ENCODE measurements at regions not wholly inside any gene's neighbourhood (a gene's known extent, or its start where the extent isn't known, plus 50 kb on each side); places are given as distances from the start of the nearest gene placed in this dataset.
A peak's percentile ranks its signal among the peaks of the same experiment; 100 is the strongest.
"Not testable (repeated sequence)": the region's sequence is repeated elsewhere in the genome, so short reads cannot be mapped to it uniquely, and the experiment has no call there.

DNA sequence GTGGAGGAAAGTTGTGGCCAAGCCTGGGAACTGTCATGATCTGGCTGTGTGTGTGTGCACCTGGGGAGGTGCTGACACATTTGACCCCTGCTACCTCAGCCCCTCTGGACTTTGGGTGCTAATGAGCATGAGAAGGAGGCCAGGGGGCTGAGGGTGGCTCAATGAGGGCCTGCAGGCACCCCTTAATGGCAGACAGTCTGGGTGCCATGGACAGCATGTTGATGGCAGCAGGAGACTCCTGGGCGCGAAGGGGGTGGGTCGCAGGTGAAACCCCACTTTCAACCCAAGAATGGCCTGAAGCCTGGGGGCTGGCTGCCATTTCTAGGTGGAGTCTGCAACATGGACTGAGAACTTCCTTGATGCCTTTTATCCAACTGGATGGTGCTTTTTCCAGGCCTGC, 216.4 kb upstream of the TRPC4 start:
- H3K27me3 Mint-ChIP-seq = no peaks in the 10 kb centered on the region
- Histone ChIP-seq H3K4me1 (ENCODE audit: insufficient read depth, low read length) (no peaks in the 10 kb centered on the region), H3K9me3 (ENCODE audit: low read length) (no peaks in the 10 kb centered on the region), H3K27me3 (ENCODE audit: insufficient read depth, low read length, poor library complexity, severe bottlenecking) (no peaks in the 10 kb centered on the region), H3K4me3 (ENCODE audit: low read length) (no peak overlapping the region), H3K36me3 (ENCODE audit: insufficient read depth, low read length) (no peaks in the 10 kb centered on the region), H3K27ac (ENCODE audit: low read depth, low read length) (no peak overlapping the region)
- no peak overlapping the region for H3K27ac Mint-ChIP-seq
- ChIA-PET POLR2A (no interaction called here), CTCF (no interaction called here)
- peaks cover 0 to 1% (median 0%) of the 10 kb centered on the region in 3 donors for H3K36me3 Mint-ChIP-seq
- H3K4me3 Mint-ChIP-seq = no peak overlapping the region
- DNase-seq = no peak
- peaks cover 30 to 37% (median 35%) of the 10 kb centered on the region in 5 donors for H3K9me3 Mint-ChIP-seq
- no peaks in the 10 kb centered on the region for H3K4me1 Mint-ChIP-seq

DNA sequence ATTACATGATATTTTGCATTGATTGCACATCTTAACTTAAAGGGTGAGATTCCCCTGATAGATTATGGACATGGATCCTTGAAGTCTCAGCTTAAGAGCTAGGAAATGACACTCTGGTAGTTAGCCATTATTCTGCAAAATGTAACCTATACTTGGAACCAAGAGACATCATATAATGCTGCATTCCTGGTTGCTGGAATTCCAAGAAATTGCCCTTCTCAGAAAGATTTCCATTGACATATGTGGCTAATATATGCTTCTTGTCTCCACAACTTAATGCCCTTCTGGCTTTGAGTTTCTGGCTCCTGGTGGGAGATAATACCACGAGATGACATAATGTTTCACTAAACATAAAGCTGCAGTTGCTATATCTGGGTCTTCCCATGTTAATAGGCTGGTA, 204.4 kb upstream of the TRPC4 start:
- Histone ChIP-seq H3K4me1 (ENCODE audit: insufficient read depth, low read length) (no peaks in the 10 kb centered on the region), H3K27me3 (ENCODE audit: insufficient read depth, low read length, poor library complexity, severe bottlenecking) (no peaks in the 10 kb centered on the region), H3K9me3 (ENCODE audit: low read length) (no peaks in the 10 kb centered on the region), H3K4me3 (ENCODE audit: low read length) (no peak overlapping the region), H3K27ac (ENCODE audit: low read depth, low read length) (no peak overlapping the region), H3K36me3 (ENCODE audit: insufficient read depth, low read length) (no peaks in the 10 kb centered on the region)
- Mint-ChIP-seq H3K4me3 (no peak overlapping the region), H3K27ac (no peak overlapping the region), H3K27me3 (no peaks in the 10 kb centered on the region), H3K4me1 (no peaks in the 10 kb centered on the region), H3K9me3 (peaks cover 10 to 21% (median 15%) of the 10 kb centered on the region in 5 donors), H3K36me3 (no peaks in the 10 kb centered on the region)
- no peak for DNase-seq
- CTCF ChIA-PET = no interaction called here
- POLR2A ChIA-PET = no interaction called here

GRCh38 chr13:38072696-38073095, 203.1 kb upstream of the TRPC4 start:
- H3K27me3 Mint-ChIP-seq = no peaks in the 10 kb centered on the region
- no peaks in the 10 kb centered on the region for H3K36me3 Mint-ChIP-seq
- peaks cover 10 to 14% (median 12%) of the 10 kb centered on the region in 5 donors for H3K9me3 Mint-ChIP-seq
- Histone ChIP-seq H3K4me1 (ENCODE audit: insufficient read depth, low read length) (no peaks in the 10 kb centered on the region), H3K9me3 (ENCODE audit: low read length) (no peaks in the 10 kb centered on the region), H3K36me3 (ENCODE audit: insufficient read depth, low read length) (no peaks in the 10 kb centered on the region), H3K27ac (ENCODE audit: low read depth, low read length) (no peak overlapping the region), H3K4me3 (ENCODE audit: low read length) (no peak overlapping the region), H3K27me3 (ENCODE audit: insufficient read depth, low read length, poor library complexity, severe bottlenecking) (no peaks in the 10 kb centered on the region)
- ChIA-PET POLR2A (no interaction called here), CTCF (no interaction called here)
- no peak for DNase-seq
- no peak overlapping the region for H3K27ac Mint-ChIP-seq
- no peak overlapping the region for H3K4me3 Mint-ChIP-seq
- H3K4me1 Mint-ChIP-seq = no peaks in the 10 kb centered on the region

DNA sequence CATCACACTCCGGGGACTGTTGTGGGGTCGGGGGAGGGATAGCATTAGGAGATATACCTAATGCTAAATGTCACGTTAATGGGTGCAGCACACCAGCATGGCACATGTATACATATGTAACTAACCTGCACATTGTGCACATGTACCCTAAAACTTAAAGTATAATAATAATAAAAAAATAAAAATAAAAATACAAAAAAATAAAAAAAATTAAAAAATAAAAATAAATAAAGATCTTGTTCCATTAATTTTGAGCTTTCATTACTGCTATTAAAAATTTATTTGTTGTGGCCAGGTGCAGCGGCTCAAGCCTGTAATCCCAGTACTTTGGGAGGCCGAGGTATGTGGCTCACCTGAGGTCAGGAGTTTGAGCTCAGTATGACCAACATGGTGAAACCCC, 201.8 kb upstream of the TRPC4 start:
- H3K27me3 ChIP-seq (ENCODE audit: insufficient read depth, low read length, poor library complexity, severe bottlenecking); H3K27me3 Mint-ChIP-seq; H3K4me1 Mint-ChIP-seq; H3K4me3 Mint-ChIP-seq; H3K36me3 Mint-ChIP-seq; DNase-seq; CTCF ChIA-PET; H3K27ac ChIP-seq (ENCODE audit: low read depth, low read length); H3K9me3 ChIP-seq (ENCODE audit: low read length); H3K36me3 ChIP-seq (ENCODE audit: insufficient read depth, low read length); POLR2A ChIA-PET; H3K4me3 ChIP-seq (ENCODE audit: low read length); H3K4me1 ChIP-seq (ENCODE audit: insufficient read depth, low read length): not testable (repeated sequence)
- H3K9me3 Mint-ChIP-seq = peaks cover 8 to 22% (median 14%) of the 10 kb centered on the region in 5 donors
- peak overlapping the region in 1 of 8 donors; percentile 58 for H3K27ac Mint-ChIP-seq

- Histone ChIP-seq H3K4me1 (ENCODE audit: insufficient read depth, low read length) (no peaks in the 10 kb centered on the region), H3K27ac (ENCODE audit: low read depth, low read length) (no peak overlapping the region), H3K4me3 (ENCODE audit: low read length) (no peak overlapping the region), H3K27me3 (ENCODE audit: insufficient read depth, low read length, poor library complexity, severe bottlenecking) (no peaks in the 10 kb centered on the region), H3K36me3 (ENCODE audit: insufficient read depth, low read length) (no peaks in the 10 kb centered on the region), H3K9me3 (ENCODE audit: low read length) (no peaks in the 10 kb centered on the region)
- DNase-seq = no peak
- Mint-ChIP-seq H3K27ac (no peak overlapping the region), H3K9me3 (peaks cover 0 to 7% (median 3%) of the 10 kb centered on the region in 5 donors), H3K4me3 (no peak overlapping the region), H3K4me1 (no peaks in the 10 kb centered on the region), H3K27me3 (no peaks in the 10 kb centered on the region), H3K36me3 (no peaks in the 10 kb centered on the region)
- ChIA-PET CTCF (no interaction called here), POLR2A (no interaction called here)
Measured at GRCh38 chr13:38053896-38054295, 184.3 kb upstream of the TRPC4 start.

DNA sequence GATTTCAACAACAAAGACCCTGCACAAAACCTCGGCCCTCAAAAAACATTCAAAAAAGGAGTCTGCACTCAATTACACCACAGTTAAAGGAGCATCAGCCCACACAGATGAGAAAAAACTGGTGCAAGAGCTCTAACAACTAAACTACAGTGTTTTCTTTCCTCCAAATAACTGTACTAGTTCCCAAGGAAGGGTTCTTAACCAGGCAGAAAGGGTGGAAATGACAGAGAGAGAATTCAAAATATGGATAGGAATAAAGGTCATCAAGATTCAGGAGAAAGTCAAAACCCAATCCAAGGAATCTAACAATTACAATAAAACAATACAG, 176.4 kb upstream of the TRPC4 start:
- Histone ChIP-seq H3K36me3 (ENCODE audit: insufficient read depth, low read length) (no peaks in the 10 kb centered on the region), H3K9me3 (ENCODE audit: low read length) (peaks cover 4% of the 10 kb centered on the region), H3K4me3 (ENCODE audit: low read length) (no peak overlapping the region), H3K4me1 (ENCODE audit: insufficient read depth, low read length) (no peaks in the 10 kb centered on the region), H3K27me3 (ENCODE audit: insufficient read depth, low read length, poor library complexity, severe bottlenecking) (no peaks in the 10 kb centered on the region), H3K27ac (ENCODE audit: low read depth, low read length) (no peak overlapping the region)
- no peak overlapping the region for H3K4me3 Mint-ChIP-seq
- H3K9me3 Mint-ChIP-seq = peaks cover 11 to 27% (median 17%) of the 10 kb centered on the region in 5 donors
- H3K4me1 Mint-ChIP-seq = no peaks in the 10 kb centered on the region
- H3K27ac Mint-ChIP-seq = no peak overlapping the region
- H3K27me3 Mint-ChIP-seq = no peaks in the 10 kb centered on the region
- DNase-seq = no peak
- POLR2A ChIA-PET = no interaction called here
- peaks cover 0 to 5% (median 2%) of the 10 kb centered on the region in 3 donors for H3K36me3 Mint-ChIP-seq
- CTCF ChIA-PET = no interaction called here

DNA sequence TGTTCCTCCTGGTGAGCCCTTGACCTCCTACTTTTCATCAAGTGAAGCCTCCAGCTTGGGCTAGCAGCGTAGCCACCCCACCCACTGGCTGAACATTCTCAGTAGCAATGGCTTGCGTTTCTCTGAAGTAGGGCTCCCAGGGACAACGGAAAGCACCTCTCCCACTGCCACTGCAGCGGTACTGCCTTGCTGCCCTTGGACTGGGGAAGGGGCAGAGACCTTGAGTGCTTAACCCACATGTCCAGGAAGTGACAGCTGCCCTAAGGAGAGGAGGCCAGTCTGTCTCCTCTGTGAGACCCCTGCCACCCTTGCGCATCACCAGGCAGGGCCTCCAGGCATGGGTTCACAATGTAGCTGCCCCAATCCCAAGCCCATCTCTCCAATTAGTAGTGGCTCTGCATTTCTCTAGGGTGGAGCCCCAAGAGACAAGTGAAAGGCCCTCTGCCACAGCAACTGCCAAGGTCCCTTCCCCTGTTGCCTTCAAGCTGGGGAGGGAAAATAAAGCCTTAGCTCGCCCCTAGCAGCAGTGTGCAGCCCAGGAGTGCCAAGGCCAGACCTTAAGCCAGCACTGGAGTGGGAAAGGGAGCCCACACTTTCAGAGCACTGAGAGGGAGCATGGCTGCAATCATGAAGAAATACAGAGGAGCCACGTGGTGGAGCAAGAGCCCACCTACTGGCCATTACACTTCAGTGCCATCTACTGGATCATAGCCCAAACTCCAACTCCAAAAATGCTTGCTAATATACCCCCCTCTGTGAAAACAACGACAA, 175.9 kb upstream of the TRPC4 start:
- Histone ChIP-seq H3K27me3 (ENCODE audit: insufficient read depth, low read length, poor library complexity, severe bottlenecking) (no peaks in the 10 kb centered on the region), H3K36me3 (ENCODE audit: insufficient read depth, low read length) (no peaks in the 10 kb centered on the region), H3K9me3 (ENCODE audit: low read length) (peaks cover 4% of the 10 kb centered on the region), H3K27ac (ENCODE audit: low read depth, low read length) (no peak overlapping the region), H3K4me3 (ENCODE audit: low read length) (no peak overlapping the region), H3K4me1 (ENCODE audit: insufficient read depth, low read length) (no peaks in the 10 kb centered on the region)
- Mint-ChIP-seq H3K27me3 (no peaks in the 10 kb centered on the region), H3K4me1 (no peaks in the 10 kb centered on the region), H3K36me3 (peaks cover 0 to 5% (median 2%) of the 10 kb centered on the region in 3 donors), H3K9me3 (peaks cover 12 to 27% (median 19%) of the 10 kb centered on the region in 5 donors), H3K4me3 (no peak overlapping the region), H3K27ac (no peak overlapping the region)
- CTCF ChIA-PET = no interaction called here
- DNase-seq = no peak
- POLR2A ChIA-PET = no interaction called here

- Histone ChIP-seq H3K4me3 (ENCODE audit: low read length) (no peak overlapping the region), H3K36me3 (ENCODE audit: insufficient read depth, low read length) (no peaks in the 10 kb centered on the region), H3K27me3 (ENCODE audit: insufficient read depth, low read length, poor library complexity, severe bottlenecking) (no peaks in the 10 kb centered on the region), H3K9me3 (ENCODE audit: low read length) (peaks cover 4% of the 10 kb centered on the region), H3K27ac (ENCODE audit: low read depth, low read length) (no peak overlapping the region), H3K4me1 (ENCODE audit: insufficient read depth, low read length) (no peaks in the 10 kb centered on the region)
- no peak overlapping the region for H3K27ac Mint-ChIP-seq
- H3K4me3 Mint-ChIP-seq = no peak overlapping the region
- DNase-seq = no peak
- H3K36me3 Mint-ChIP-seq = peaks cover 0 to 5% (median 2%) of the 10 kb centered on the region in 3 donors
- no peaks in the 10 kb centered on the region for H3K4me1 Mint-ChIP-seq
- H3K9me3 Mint-ChIP-seq = peaks cover 13 to 27% (median 22%) of the 10 kb centered on the region in 5 donors
- H3K27me3 Mint-ChIP-seq = no peaks in the 10 kb centered on the region
- POLR2A ChIA-PET = no interaction called here
- CTCF ChIA-PET = no interaction called here
Measured at GRCh38 chr13:38044067-38044466, 174.5 kb upstream of the TRPC4 start.
